ENCODE measurements at regions not wholly inside any gene's neighbourhood (a gene's known extent, or its start where the extent isn't known, plus 50 kb on each side); places are given as distances from the start of the nearest gene placed in this dataset.
"Not testable (repeated sequence)": the region's sequence is repeated elsewhere in the genome, so short reads cannot be mapped to it uniquely, and the experiment has no call there.

DNA sequence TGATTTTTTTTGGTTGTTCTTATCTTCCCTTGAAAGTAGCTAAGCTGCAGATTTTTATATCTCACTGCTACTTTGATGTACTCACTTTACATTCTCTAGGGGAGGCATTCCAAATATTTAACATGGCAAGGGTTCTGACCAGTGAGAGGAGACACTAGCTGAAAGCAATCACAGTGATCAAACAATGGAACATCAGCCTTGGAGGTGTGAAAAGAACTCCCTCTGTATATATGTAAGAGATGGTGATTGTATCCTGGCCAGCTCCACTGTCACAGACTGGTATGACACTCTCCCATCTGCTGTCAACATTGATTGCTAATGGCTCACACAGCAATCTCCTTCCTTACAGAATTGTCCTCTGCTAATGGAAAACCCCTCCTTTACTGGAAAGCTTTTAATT, 291.7 kb upstream of the CDH19 start:
- no peak for DNase-seq (ENCODE audit: low spot score)
- TF ChIP-seq EZH2 (IDR thresholded peaks at IDR 0.05) (no peak), EZH2phosphoT487 (IDR thresholded peaks at IDR 0.05) (no peak)
- TF ChIP-seq, protein P1, sequence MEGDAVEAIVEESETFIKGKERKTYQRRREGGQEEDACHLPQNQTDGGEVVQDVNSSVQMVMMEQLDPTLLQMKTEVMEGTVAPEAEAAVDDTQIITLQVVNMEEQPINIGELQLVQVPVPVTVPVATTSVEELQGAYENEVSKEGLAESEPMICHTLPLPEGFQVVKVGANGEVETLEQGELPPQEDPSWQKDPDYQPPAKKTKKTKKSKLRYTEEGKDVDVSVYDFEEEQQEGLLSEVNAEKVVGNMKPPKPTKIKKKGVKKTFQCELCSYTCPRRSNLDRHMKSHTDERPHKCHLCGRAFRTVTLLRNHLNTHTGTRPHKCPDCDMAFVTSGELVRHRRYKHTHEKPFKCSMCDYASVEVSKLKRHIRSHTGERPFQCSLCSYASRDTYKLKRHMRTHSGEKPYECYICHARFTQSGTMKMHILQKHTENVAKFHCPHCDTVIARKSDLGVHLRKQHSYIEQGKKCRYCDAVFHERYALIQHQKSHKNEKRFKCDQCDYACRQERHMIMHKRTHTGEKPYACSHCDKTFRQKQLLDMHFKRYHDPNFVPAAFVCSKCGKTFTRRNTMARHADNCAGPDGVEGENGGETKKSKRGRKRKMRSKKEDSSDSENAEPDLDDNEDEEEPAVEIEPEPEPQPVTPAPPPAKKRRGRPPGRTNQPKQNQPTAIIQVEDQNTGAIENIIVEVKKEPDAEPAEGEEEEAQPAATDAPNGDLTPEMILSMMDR (IDR thresholded peaks at IDR 0.05), result no peak

GRCh38 chr18:66894851-66895250, 291.0 kb upstream of the CDH19 start:
- no peaks in the 10 kb centered on the region for H3K4me1 ChIP-seq
- DNase-seq (ENCODE audit: low spot score), result no peak
- Mint-ChIP-seq H3K27ac (no peak overlapping the region), H3K4me3 (no peak overlapping the region), H3K27me3 (ENCODE audit: insufficient read depth, low read depth) (no peaks in the 10 kb centered on the region), H3K9me3 (no peaks in the 10 kb centered on the region), H3K4me1 (no peaks in the 10 kb centered on the region), H3K36me3 (no peaks in the 10 kb centered on the region)
- H4K20me1 ChIP-seq (ENCODE audit: low read depth), result no peaks in the 10 kb centered on the region
- no peaks in the 10 kb centered on the region for H3F3A ChIP-seq (ENCODE audit: low read depth)
- no peak overlapping the region for H3K4me3 ChIP-seq
- H3K9me3 ChIP-seq (ENCODE audit: low read depth), result no peaks in the 10 kb centered on the region
- H3K4me2 ChIP-seq, result no peak overlapping the region
- no peak overlapping the region for H3K9ac ChIP-seq
- no peak overlapping the region for H2AFZ ChIP-seq (replicated peaks)
- TF ChIP-seq, protein P1 (IDR thresholded peaks at IDR 0.05), result no peak
- TF ChIP-seq EZH2 (IDR thresholded peaks at IDR 0.05) (no peak), EZH2phosphoT487 (IDR thresholded peaks at IDR 0.05) (no peak)
- H3K79me2 ChIP-seq (ENCODE audit: low read depth), result no peaks in the 10 kb centered on the region
- H3K27me3 ChIP-seq, result no peaks in the 10 kb centered on the region
- H3K27ac ChIP-seq, result no peak overlapping the region
- no peaks in the 10 kb centered on the region for H3K36me3 ChIP-seq

More for the DNA sequence above, 291.7 kb upstream of the CDH19 start:
- Mint-ChIP-seq H3K27me3 (ENCODE audit: insufficient read depth, low read depth) (no peaks in the 10 kb centered on the region), H3K4me3 (no peak overlapping the region), H3K27ac (no peak overlapping the region), H3K36me3 (no peaks in the 10 kb centered on the region), H3K9me3 (no peaks in the 10 kb centered on the region), H3K4me1 (no peaks in the 10 kb centered on the region)
- H3K27ac ChIP-seq, result no peak overlapping the region
- H3F3A ChIP-seq (ENCODE audit: low read depth), result no peaks in the 10 kb centered on the region
- no peaks in the 10 kb centered on the region for H3K4me1 ChIP-seq
- H4K20me1 ChIP-seq (ENCODE audit: low read depth), result no peaks in the 10 kb centered on the region
- H2AFZ ChIP-seq (replicated peaks), result no peak overlapping the region
- H3K79me2 ChIP-seq (ENCODE audit: low read depth), result no peaks in the 10 kb centered on the region
- no peaks in the 10 kb centered on the region for H3K27me3 ChIP-seq
- no peaks in the 10 kb centered on the region for H3K9me3 ChIP-seq (ENCODE audit: low read depth)
- no peaks in the 10 kb centered on the region for H3K36me3 ChIP-seq
- H3K4me2 ChIP-seq, result no peak overlapping the region
- H3K4me3 ChIP-seq, result no peak overlapping the region
- no peak overlapping the region for H3K9ac ChIP-seq

GRCh38 chr18:66892388-66892787, 288.5 kb upstream of the CDH19 start:
- not testable (repeated sequence) for H3K9me3 ChIP-seq (ENCODE audit: low read depth); H3K9ac ChIP-seq; H3K36me3 ChIP-seq; H3K27ac ChIP-seq; H3K27ac Mint-ChIP-seq; H3K9me3 Mint-ChIP-seq; DNase-seq (ENCODE audit: low spot score); H4K20me1 ChIP-seq (ENCODE audit: low read depth); H3K27me3 ChIP-seq; H3K27me3 Mint-ChIP-seq (ENCODE audit: insufficient read depth, low read depth); H3K36me3 Mint-ChIP-seq; H3F3A ChIP-seq (ENCODE audit: low read depth); H3K4me1 Mint-ChIP-seq; H3K4me1 ChIP-seq; H2AFZ ChIP-seq (replicated peaks); H3K4me3 Mint-ChIP-seq; H3K4me2 ChIP-seq; H3K4me3 ChIP-seq; H3K79me2 ChIP-seq (ENCODE audit: low read depth)

- no peak overlapping the region for H3K27ac ChIP-seq
- H3K9me3 ChIP-seq (ENCODE audit: low read depth), result no peaks in the 10 kb centered on the region
- Mint-ChIP-seq H3K27me3 (ENCODE audit: insufficient read depth, low read depth) (peaks cover 2% of the 10 kb centered on the region), H3K4me3 (no peak overlapping the region), H3K9me3 (no peaks in the 10 kb centered on the region), H3K36me3 (no peaks in the 10 kb centered on the region), H3K27ac (no peak overlapping the region), H3K4me1 (no peaks in the 10 kb centered on the region)
- no peak overlapping the region for H3K9ac ChIP-seq
- no peak overlapping the region for H3K4me2 ChIP-seq
- H3K27me3 ChIP-seq, result no peaks in the 10 kb centered on the region
- H3K36me3 ChIP-seq, result no peaks in the 10 kb centered on the region
- H3K4me3 ChIP-seq, result no peak overlapping the region
- no peaks in the 10 kb centered on the region for H3K79me2 ChIP-seq (ENCODE audit: low read depth)
- H3K4me1 ChIP-seq, result no peaks in the 10 kb centered on the region
- no peaks in the 10 kb centered on the region for H4K20me1 ChIP-seq (ENCODE audit: low read depth)
- H3F3A ChIP-seq (ENCODE audit: low read depth), result no peaks in the 10 kb centered on the region
- TF ChIP-seq, protein P1 (IDR thresholded peaks at IDR 0.05), result no peak
- no peak for TF ChIP-seq EZH2phosphoT487 (IDR thresholded peaks at IDR 0.05)
- TF ChIP-seq EZH2 (IDR thresholded peaks at IDR 0.05), result no peak
- no peak for DNase-seq (ENCODE audit: low spot score)
- H2AFZ ChIP-seq (replicated peaks), result no peak overlapping the region
Measured at GRCh38 chr18:66874812-66875474, 271.1 kb upstream of the CDH19 start.
